ENCODE measurements at regions not wholly inside any gene's neighbourhood (a gene's known extent, or its start where the extent isn't known, plus 50 kb on each side); places are given as distances from the start of the nearest gene placed in this dataset.

DNA sequence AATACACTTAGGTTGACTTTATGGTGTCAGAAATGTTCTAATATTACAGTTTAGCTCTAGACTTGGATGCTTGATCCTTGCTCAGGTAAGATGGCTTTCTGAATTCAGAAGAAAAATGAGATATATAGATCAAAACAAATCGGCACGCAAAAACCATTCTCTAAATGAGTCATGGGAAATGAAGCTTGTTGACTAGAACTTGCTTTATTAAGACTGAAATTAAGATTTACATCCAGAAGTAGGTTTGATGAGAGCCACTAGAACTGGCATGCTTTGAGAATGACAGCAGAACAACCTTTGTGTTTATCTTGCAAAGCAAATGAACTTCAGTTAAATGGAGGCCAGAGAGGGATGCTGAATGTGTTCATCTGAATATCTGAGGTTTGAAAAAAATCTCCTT lies 304.9 kb upstream of the KLF3 start:
- TF ChIP-seq POLR2A (IDR thresholded peaks at IDR 0.05; ENCODE audit: borderline replicate concordance, extremely low read depth, insufficient read depth, insufficient read length) (no peak), POLR2AphosphoS5 (IDR thresholded peaks at IDR 0.05; ENCODE audit: low read depth, low read length) (no peak), SIN3A (IDR thresholded peaks at IDR 0.05; ENCODE audit: low read depth) (no peak), ZFX (IDR thresholded peaks at IDR 0.05) (no peak), EZH2 (IDR thresholded peaks at IDR 0.05) (no peak), JUND (IDR thresholded peaks at IDR 0.05) (no peak), ZNF274 (IDR thresholded peaks at IDR 0.05; ENCODE audit: low read depth, low read length) (no peak)
- TF ChIP-seq, protein P1, sequence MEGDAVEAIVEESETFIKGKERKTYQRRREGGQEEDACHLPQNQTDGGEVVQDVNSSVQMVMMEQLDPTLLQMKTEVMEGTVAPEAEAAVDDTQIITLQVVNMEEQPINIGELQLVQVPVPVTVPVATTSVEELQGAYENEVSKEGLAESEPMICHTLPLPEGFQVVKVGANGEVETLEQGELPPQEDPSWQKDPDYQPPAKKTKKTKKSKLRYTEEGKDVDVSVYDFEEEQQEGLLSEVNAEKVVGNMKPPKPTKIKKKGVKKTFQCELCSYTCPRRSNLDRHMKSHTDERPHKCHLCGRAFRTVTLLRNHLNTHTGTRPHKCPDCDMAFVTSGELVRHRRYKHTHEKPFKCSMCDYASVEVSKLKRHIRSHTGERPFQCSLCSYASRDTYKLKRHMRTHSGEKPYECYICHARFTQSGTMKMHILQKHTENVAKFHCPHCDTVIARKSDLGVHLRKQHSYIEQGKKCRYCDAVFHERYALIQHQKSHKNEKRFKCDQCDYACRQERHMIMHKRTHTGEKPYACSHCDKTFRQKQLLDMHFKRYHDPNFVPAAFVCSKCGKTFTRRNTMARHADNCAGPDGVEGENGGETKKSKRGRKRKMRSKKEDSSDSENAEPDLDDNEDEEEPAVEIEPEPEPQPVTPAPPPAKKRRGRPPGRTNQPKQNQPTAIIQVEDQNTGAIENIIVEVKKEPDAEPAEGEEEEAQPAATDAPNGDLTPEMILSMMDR (IDR thresholded peaks at IDR 0.05 in 2 of 3, conservative IDR thresholded peaks at IDR 0.05 in 1 of 3; ENCODE audit: borderline replicate concordance in 1 of 3, insufficient read depth in 1 of 3, low read depth in 2 of 3, low read length in 2 of 3): no peak
- TF ChIP-seq, protein P2, sequence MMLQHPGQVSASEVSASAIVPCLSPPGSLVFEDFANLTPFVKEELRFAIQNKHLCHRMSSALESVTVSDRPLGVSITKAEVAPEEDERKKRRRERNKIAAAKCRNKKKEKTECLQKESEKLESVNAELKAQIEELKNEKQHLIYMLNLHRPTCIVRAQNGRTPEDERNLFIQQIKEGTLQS (IDR thresholded peaks at IDR 0.05): no peak
